WI38 (cell line): ENCODE measurements at regions not wholly inside any gene's neighbourhood (a gene's known extent, or its start where the extent isn't known, plus 50 kb on each side); places are given as distances from the start of the nearest gene placed in this dataset.

Experiments
- H3K4me3 ChIP-seq: 2 replicates; pipeline ENCODE4 v1.5.1; 2011; ENCODE audit warnings: low read depth, mild to moderate bottlenecking, control low read depth, low read length
- CTCF ChIP-seq: IDR thresholded peaks from 2 replicates; pipeline ENCODE4 v1.5.1; 2012; ENCODE audit warnings: low read depth, mild to moderate bottlenecking, control low read depth, low read length

GRCh38 chr2:144668493-144669110 is 148.7 kb upstream of the ZEB2 start:
- H3K4me3 ChIP-seq: no peak overlapping the region
- TF ChIP-seq CTCF: no peak

- no peak overlapping the region for H3K4me3 ChIP-seq
- no peak for TF ChIP-seq CTCF
Measured at GRCh38 chr2:144666032-144666431, 146.1 kb upstream of the ZEB2 start.

- H3K4me3 ChIP-seq: no peak overlapping the region
- TF ChIP-seq CTCF: no peak
Measured at GRCh38 chr2:144663207-144663606, 143.3 kb upstream of the ZEB2 start.

GRCh38 chr2:144660518-144661316 is 140.8 kb upstream of the ZEB2 start:
- no peak overlapping the region for H3K4me3 ChIP-seq
- TF ChIP-seq CTCF: no peak

GRCh38 chr2:144659731-144660275 is 139.9 kb upstream of the ZEB2 start:
- no peak overlapping the region for H3K4me3 ChIP-seq

GRCh38 chr2:144654523-144654922 is 134.6 kb upstream of the ZEB2 start:
- TF ChIP-seq CTCF: no peak
- H3K4me3 ChIP-seq: no peak overlapping the region

More at GRCh38 chr2:144659731-144660275, 139.9 kb upstream of the ZEB2 start:
- no peak for TF ChIP-seq CTCF

- H3K4me3 ChIP-seq: no peak overlapping the region
- TF ChIP-seq CTCF: no peak
Measured at GRCh38 chr2:144650907-144651306, 131.0 kb upstream of the ZEB2 start.
